ENCODE measurements at regions not wholly inside any gene's neighbourhood (a gene's known extent, or its start where the extent isn't known, plus 50 kb on each side); places are given as distances from the start of the nearest gene placed in this dataset.
"Not testable (repeated sequence)": the region's sequence is repeated elsewhere in the genome, so short reads cannot be mapped to it uniquely, and the experiment has no call there.

DNA sequence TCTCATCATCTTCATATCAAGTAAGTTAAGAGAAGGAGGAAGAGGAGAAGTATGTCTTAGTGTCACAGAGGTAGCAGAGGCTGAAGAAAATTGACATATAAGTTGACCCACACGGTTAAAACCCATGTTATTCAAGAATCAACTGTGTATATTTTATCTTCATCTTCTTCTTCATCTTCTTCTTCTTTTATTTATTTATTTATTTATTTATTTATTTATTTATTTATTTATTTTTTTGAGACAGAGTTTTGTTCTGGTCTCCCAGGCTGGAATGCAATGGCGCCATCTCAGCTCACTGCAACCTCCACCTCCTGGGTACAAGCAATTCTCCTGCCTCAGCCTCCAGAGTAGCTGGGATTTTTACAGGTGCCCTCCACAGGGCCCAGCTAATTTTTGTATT lies 1242.3 kb upstream of the RAG2 start:
- TF ChIP-seq, protein P1, sequence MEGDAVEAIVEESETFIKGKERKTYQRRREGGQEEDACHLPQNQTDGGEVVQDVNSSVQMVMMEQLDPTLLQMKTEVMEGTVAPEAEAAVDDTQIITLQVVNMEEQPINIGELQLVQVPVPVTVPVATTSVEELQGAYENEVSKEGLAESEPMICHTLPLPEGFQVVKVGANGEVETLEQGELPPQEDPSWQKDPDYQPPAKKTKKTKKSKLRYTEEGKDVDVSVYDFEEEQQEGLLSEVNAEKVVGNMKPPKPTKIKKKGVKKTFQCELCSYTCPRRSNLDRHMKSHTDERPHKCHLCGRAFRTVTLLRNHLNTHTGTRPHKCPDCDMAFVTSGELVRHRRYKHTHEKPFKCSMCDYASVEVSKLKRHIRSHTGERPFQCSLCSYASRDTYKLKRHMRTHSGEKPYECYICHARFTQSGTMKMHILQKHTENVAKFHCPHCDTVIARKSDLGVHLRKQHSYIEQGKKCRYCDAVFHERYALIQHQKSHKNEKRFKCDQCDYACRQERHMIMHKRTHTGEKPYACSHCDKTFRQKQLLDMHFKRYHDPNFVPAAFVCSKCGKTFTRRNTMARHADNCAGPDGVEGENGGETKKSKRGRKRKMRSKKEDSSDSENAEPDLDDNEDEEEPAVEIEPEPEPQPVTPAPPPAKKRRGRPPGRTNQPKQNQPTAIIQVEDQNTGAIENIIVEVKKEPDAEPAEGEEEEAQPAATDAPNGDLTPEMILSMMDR (conservative IDR thresholded peaks at IDR 0.05; ENCODE audit: low read length), result not testable (repeated sequence)
- not testable (repeated sequence) for TF ChIP-seq EZH2phosphoT487 (IDR thresholded peaks at IDR 0.05; ENCODE audit: borderline replicate concordance, low read depth, low read length)

All from OCI-LY7 (cell line).